ENCODE measurements at regions not wholly inside any gene's neighbourhood (a gene's known extent, or its start where the extent isn't known, plus 50 kb on each side); places are given as distances from the start of the nearest gene placed in this dataset.

- H3K27ac ChIP-seq (replicated peaks) = no peak overlapping the region
- no peaks in the 10 kb centered on the region for H3K27me3 ChIP-seq (ENCODE audit: insufficient read depth, poor library complexity, severe bottlenecking)
- no peak overlapping the region for H3K4me3 ChIP-seq (replicated peaks; ENCODE audit: insufficient read depth, low read length)
- TF ChIP-seq GABPA (IDR thresholded peaks at IDR 0.05; ENCODE audit: low read depth) (no peak), SPI1 (IDR thresholded peaks at IDR 0.05; ENCODE audit: borderline replicate concordance, low read depth) (no peak), POLR2AphosphoS5 (IDR thresholded peaks at IDR 0.05; ENCODE audit: low read depth) (no peak)
- TF ChIP-seq, protein P1, sequence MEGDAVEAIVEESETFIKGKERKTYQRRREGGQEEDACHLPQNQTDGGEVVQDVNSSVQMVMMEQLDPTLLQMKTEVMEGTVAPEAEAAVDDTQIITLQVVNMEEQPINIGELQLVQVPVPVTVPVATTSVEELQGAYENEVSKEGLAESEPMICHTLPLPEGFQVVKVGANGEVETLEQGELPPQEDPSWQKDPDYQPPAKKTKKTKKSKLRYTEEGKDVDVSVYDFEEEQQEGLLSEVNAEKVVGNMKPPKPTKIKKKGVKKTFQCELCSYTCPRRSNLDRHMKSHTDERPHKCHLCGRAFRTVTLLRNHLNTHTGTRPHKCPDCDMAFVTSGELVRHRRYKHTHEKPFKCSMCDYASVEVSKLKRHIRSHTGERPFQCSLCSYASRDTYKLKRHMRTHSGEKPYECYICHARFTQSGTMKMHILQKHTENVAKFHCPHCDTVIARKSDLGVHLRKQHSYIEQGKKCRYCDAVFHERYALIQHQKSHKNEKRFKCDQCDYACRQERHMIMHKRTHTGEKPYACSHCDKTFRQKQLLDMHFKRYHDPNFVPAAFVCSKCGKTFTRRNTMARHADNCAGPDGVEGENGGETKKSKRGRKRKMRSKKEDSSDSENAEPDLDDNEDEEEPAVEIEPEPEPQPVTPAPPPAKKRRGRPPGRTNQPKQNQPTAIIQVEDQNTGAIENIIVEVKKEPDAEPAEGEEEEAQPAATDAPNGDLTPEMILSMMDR (IDR thresholded peaks at IDR 0.05; ENCODE audit: insufficient read depth, low read length) = no peak
- TF ChIP-seq, protein P2, sequence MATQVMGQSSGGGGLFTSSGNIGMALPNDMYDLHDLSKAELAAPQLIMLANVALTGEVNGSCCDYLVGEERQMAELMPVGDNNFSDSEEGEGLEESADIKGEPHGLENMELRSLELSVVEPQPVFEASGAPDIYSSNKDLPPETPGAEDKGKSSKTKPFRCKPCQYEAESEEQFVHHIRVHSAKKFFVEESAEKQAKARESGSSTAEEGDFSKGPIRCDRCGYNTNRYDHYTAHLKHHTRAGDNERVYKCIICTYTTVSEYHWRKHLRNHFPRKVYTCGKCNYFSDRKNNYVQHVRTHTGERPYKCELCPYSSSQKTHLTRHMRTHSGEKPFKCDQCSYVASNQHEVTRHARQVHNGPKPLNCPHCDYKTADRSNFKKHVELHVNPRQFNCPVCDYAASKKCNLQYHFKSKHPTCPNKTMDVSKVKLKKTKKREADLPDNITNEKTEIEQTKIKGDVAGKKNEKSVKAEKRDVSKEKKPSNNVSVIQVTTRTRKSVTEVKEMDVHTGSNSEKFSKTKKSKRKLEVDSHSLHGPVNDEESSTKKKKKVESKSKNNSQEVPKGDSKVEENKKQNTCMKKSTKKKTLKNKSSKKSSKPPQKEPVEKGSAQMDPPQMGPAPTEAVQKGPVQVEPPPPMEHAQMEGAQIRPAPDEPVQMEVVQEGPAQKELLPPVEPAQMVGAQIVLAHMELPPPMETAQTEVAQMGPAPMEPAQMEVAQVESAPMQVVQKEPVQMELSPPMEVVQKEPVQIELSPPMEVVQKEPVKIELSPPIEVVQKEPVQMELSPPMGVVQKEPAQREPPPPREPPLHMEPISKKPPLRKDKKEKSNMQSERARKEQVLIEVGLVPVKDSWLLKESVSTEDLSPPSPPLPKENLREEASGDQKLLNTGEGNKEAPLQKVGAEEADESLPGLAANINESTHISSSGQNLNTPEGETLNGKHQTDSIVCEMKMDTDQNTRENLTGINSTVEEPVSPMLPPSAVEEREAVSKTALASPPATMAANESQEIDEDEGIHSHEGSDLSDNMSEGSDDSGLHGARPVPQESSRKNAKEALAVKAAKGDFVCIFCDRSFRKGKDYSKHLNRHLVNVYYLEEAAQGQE (IDR thresholded peaks at IDR 0.05; ENCODE audit: insufficient replicate concordance, low read depth) = no peak
- no peak for DNase-seq (ENCODE audit: low read depth in 1 of 2, low spot score in 1 of 2)
Measured at GRCh38 chr18:52093171-52093570, 246.8 kb upstream of the DCC start.

DNA sequence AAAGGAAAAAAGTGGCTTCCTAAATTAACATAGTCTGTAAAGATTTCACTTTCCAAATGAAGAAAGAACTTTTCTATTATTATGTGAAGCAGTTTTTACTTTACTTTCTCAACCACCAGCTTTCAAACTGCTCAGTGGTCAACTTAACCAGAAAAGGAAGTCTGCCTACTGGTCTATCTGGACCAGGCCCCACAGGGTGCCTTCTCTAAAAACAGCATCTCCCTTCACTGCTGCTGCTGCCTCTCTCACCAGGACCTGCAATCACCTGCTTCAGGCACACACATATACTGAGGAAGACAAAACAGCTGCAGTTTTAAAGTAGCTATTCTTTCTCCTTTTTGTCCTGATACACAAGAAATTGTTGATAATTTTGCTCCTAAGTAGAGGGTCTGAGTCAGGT is 221.3 kb upstream of the DCC start:
- Histone ChIP-seq H3K27me3 (ENCODE audit: insufficient read depth, poor library complexity, severe bottlenecking) (no peaks in the 10 kb centered on the region), H3K4me3 (replicated peaks; ENCODE audit: insufficient read depth, low read length) (no peak overlapping the region), H3K27ac (replicated peaks) (no peak overlapping the region)
- DNase-seq (ENCODE audit: low read depth in 1 of 2, low spot score in 1 of 2) = no peak
- TF ChIP-seq SPI1 (IDR thresholded peaks at IDR 0.05; ENCODE audit: borderline replicate concordance, low read depth) (no peak), GABPA (IDR thresholded peaks at IDR 0.05; ENCODE audit: low read depth) (no peak), POLR2AphosphoS5 (IDR thresholded peaks at IDR 0.05; ENCODE audit: low read depth) (no peak)
- TF ChIP-seq, protein P2 (IDR thresholded peaks at IDR 0.05; ENCODE audit: insufficient replicate concordance, low read depth) = no peak
- TF ChIP-seq, protein P1 (IDR thresholded peaks at IDR 0.05; ENCODE audit: insufficient read depth, low read length) = no peak

- Histone ChIP-seq H3K4me3 (replicated peaks; ENCODE audit: insufficient read depth, low read length) (no peak overlapping the region), H3K27me3 (ENCODE audit: insufficient read depth, poor library complexity, severe bottlenecking) (no peaks in the 10 kb centered on the region), H3K27ac (replicated peaks) (no peak overlapping the region)
- TF ChIP-seq, protein P2 (IDR thresholded peaks at IDR 0.05; ENCODE audit: insufficient replicate concordance, low read depth) = no peak
- TF ChIP-seq, protein P1 (IDR thresholded peaks at IDR 0.05; ENCODE audit: insufficient read depth, low read length) = no peak
- TF ChIP-seq SPI1 (IDR thresholded peaks at IDR 0.05; ENCODE audit: borderline replicate concordance, low read depth) = no peak
- no peak for TF ChIP-seq POLR2AphosphoS5 (IDR thresholded peaks at IDR 0.05; ENCODE audit: low read depth)
- no peak for TF ChIP-seq GABPA (IDR thresholded peaks at IDR 0.05; ENCODE audit: low read depth)
- no peak for DNase-seq (ENCODE audit: low read depth in 1 of 2, low spot score in 1 of 2)
Measured at GRCh38 chr18:52130624-52131301, 209.2 kb upstream of the DCC start.

Data from HL-60 (cell line).